ENCODE measurements at regions not wholly inside any gene's neighbourhood (a gene's known extent, or its start where the extent isn't known, plus 50 kb on each side); places are given as distances from the start of the nearest gene placed in this dataset.

GRCh38 chr20:24097506-24098245 is 109.1 kb upstream of the GGTLC1 start:
- DNase-seq, result no peak

GRCh38 chr20:24096864-24097450 is 108.4 kb upstream of the GGTLC1 start:
- no peak for DNase-seq

GRCh38 chr20:24096264-24096663 is 107.7 kb upstream of the GGTLC1 start:
- no peak for DNase-seq

- no peak for DNase-seq
These were observed 107.2 kb upstream of the GGTLC1 start for GRCh38 chr20:24095756-24096155.

GRCh38 chr20:24095303-24095702 is 106.7 kb upstream of the GGTLC1 start:
- DNase-seq, result no peak

- DNase-seq, result no peak
These were observed 101.0 kb upstream of the GGTLC1 start for GRCh38 chr20:24089576-24089975.

- no peak for DNase-seq
These were observed 97.5 kb upstream of the GGTLC1 start for GRCh38 chr20:24086121-24086520.

- DNase-seq, result no peak
These were observed 95.7 kb upstream of the GGTLC1 start for GRCh38 chr20:24084281-24084680.

- DNase-seq, result no peak
These were observed 92.5 kb upstream of the GGTLC1 start for GRCh38 chr20:24081077-24081476.

- no peak for DNase-seq
These were observed 91.3 kb upstream of the GGTLC1 start for GRCh38 chr20:24079661-24080412.

- DNase-seq, result no peak
These were observed 88.6 kb upstream of the GGTLC1 start for GRCh38 chr20:24077145-24077544.

GRCh38 chr20:24070679-24071078 is 82.1 kb upstream of the GGTLC1 start:
- no peak for DNase-seq

- peak; percentile 7 to 10 for DNase-seq
These were observed 77.6 kb upstream of the GGTLC1 start for GRCh38 chr20:24066076-24066700.

- no peak for DNase-seq
These were observed 76.3 kb upstream of the GGTLC1 start for GRCh38 chr20:24064915-24065314.

GRCh38 chr20:24064092-24064491 is 75.5 kb upstream of the GGTLC1 start:
- no peak for DNase-seq

GRCh38 chr20:24063100-24063499 is 74.5 kb upstream of the GGTLC1 start:
- no peak for DNase-seq

- no peak for DNase-seq
These were observed 72.4 kb upstream of the GGTLC1 start for GRCh38 chr20:24060851-24061590.

GRCh38 chr20:24059174-24059573 is 70.6 kb upstream of the GGTLC1 start:
- no peak for DNase-seq

GRCh38 chr20:24056491-24056890 is 67.9 kb upstream of the GGTLC1 start:
- no peak for DNase-seq

GRCh38 chr20:24052599-24053275 is 64.2 kb upstream of the GGTLC1 start:
- no peak for DNase-seq

- DNase-seq, result no peak
These were observed 62.6 kb upstream of the GGTLC1 start for GRCh38 chr20:24051160-24051559.

GRCh38 chr20:24050119-24050518 is 61.5 kb upstream of the GGTLC1 start:
- no peak for DNase-seq
